ENCODE measurements at regions not wholly inside any gene's neighbourhood (a gene's known extent, or its start where the extent isn't known, plus 50 kb on each side); places are given as distances from the start of the nearest gene placed in this dataset.
A peak's percentile ranks its signal among the peaks of the same experiment; 100 is the strongest.

DNA sequence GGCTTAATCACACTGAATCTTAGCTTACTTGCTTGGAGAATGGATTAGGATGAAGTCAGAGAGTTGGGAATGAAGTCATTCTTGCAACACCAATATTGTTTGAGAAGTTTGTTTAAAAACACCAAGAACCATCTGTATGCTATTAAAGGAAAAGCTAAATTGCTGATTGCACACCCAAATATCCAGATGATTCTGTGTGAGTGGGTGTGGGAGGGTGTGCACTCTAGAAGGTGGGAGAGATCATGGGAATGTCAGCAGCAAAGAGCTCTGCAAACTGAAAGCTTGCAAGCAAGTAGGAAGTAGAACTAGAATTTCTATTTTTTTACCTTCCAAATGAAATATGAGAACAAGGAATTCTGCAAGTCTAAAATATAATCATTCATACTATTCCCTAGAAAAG, 364.9 kb downstream of the NR2F2 start:
- Histone ChIP-seq H3K27me3 (ENCODE audit: control insufficient read depth, insufficient read depth, low read length) (peaks cover 9% of the 10 kb centered on the region), H3K4me1 (ENCODE audit: control insufficient read depth, insufficient read depth, low read length) (no peaks in the 10 kb centered on the region), H3K27ac (ENCODE audit: low read depth, low read length) (no peak overlapping the region)

DNA sequence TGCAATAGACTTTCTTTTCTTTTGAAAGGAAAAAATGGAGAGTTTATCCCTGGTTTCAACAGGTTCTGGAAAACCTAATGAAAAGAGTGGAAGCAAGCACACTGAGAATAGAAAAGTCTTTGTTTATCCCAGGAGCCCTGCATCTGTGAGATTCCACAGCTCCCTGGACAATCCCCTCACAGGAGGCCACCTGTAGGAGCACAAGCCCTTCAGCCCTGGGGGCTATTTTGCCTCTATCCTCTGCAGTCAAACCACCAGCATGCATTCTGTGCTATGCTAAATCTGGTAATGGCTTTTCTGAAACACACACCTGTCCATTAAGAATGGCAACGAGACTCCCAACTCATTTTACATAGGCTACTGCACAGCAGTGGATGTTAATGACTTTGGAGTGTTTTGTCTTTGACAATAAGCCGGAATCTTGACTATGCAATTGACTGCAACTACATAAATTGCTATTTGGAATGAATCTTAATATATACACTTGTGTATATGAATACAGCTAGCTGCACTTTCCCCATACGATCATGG, 369.4 kb downstream of the NR2F2 start:
- no CpG with 5 or more reads among the region's 3 CpGs for WGBS (ENCODE audit: insufficient coverage)
- Histone ChIP-seq H3K9me3 (ENCODE audit: control insufficient read depth, insufficient read depth, low read length) (no peaks in the 10 kb centered on the region), H3K4me3 (ENCODE audit: low read depth, low read length) (no peak overlapping the region), H3K36me3 (ENCODE audit: control insufficient read depth, insufficient read depth, low read length) (no peaks in the 10 kb centered on the region), H3K4me1 (ENCODE audit: control insufficient read depth, insufficient read depth, low read length) (no peaks in the 10 kb centered on the region), H3K27ac (ENCODE audit: low read depth, low read length) (no peak overlapping the region), H3K27me3 (ENCODE audit: control insufficient read depth, insufficient read depth, low read length) (peaks cover 30% of the 10 kb centered on the region)
- no peak for DNase-seq (ENCODE audit: low read depth in 4 of 6, low spot score in 6 of 6)

More for the DNA sequence above, 364.9 kb downstream of the NR2F2 start:
- H3K9me3 ChIP-seq (ENCODE audit: control insufficient read depth, insufficient read depth, low read length): no peaks in the 10 kb centered on the region
- no peak for DNase-seq (ENCODE audit: low read depth in 4 of 6, low spot score in 6 of 6)
- H3K4me3 ChIP-seq (ENCODE audit: low read depth, low read length): no peak overlapping the region
- no peaks in the 10 kb centered on the region for H3K36me3 ChIP-seq (ENCODE audit: control insufficient read depth, insufficient read depth, low read length)

DNA sequence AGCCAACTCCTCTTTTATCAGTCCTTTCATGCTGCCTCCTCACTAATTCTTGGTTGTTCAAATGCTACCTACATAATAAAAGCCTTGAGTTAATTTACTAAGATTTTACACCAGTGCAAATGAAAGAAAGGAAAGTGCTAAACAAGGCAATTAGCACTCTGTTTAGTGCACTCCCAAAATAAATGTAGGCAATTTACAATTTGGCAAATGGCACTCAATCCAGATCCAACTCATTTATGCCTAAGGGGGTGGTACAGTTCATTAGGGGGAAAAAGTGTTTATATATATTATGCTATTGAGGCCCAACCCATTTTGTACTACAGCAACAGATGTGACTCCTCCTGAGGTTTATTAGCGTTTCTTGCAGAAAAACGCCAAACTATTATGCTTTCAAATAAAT, 370.1 kb downstream of the NR2F2 start:
- no peaks in the 10 kb centered on the region for H3K9me3 ChIP-seq (ENCODE audit: control insufficient read depth, insufficient read depth, low read length)
- H3K27ac ChIP-seq (ENCODE audit: low read depth, low read length): no peak overlapping the region
- no peak overlapping the region for H3K4me3 ChIP-seq (ENCODE audit: low read depth, low read length)
- peak in 2 of 6 donors; percentile 61 to 87 for DNase-seq (ENCODE audit: low read depth in 4 of 6, low spot score in 6 of 6)
- no peaks in the 10 kb centered on the region for H3K4me1 ChIP-seq (ENCODE audit: control insufficient read depth, insufficient read depth, low read length)
- peaks cover 34% of the 10 kb centered on the region for H3K27me3 ChIP-seq (ENCODE audit: control insufficient read depth, insufficient read depth, low read length)
- H3K36me3 ChIP-seq (ENCODE audit: control insufficient read depth, insufficient read depth, low read length): no peaks in the 10 kb centered on the region
- WGBS (ENCODE audit: insufficient coverage): 60% methylated on average over 1 of the region's 2 CpGs

DNA sequence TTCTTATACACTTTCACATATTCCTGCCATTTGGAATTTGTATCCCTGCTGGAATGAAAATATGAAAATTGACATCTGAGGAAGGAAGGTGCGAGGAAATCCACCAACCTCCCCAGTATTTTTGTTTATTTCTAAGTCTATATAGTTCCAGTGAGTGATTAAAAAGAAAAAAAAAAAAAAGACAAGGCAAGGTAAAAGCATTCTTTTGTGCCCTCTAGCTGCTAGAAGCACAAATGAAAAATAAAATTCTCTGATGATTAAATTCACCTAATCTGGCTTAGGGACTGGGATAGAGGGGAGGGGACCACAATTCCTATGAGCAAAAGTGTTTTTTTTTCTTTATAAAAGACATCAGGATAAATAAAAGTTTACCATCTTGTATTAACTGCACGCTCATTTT, 370.9 kb downstream of the NR2F2 start:
- Histone ChIP-seq H3K27ac (ENCODE audit: low read depth, low read length) (no peak overlapping the region), H3K36me3 (ENCODE audit: control insufficient read depth, insufficient read depth, low read length) (no peaks in the 10 kb centered on the region), H3K4me1 (ENCODE audit: control insufficient read depth, insufficient read depth, low read length) (no peaks in the 10 kb centered on the region), H3K9me3 (ENCODE audit: control insufficient read depth, insufficient read depth, low read length) (no peaks in the 10 kb centered on the region), H3K4me3 (ENCODE audit: low read depth, low read length) (no peak overlapping the region), H3K27me3 (ENCODE audit: control insufficient read depth, insufficient read depth, low read length) (peaks cover 34% of the 10 kb centered on the region)
- DNase-seq (ENCODE audit: low read depth in 4 of 6, low spot score in 6 of 6): peak in 2 of 6 donors; percentile 3 to 50
- no CpG with 5 or more reads among the region's 2 CpGs for WGBS (ENCODE audit: insufficient coverage)

DNA sequence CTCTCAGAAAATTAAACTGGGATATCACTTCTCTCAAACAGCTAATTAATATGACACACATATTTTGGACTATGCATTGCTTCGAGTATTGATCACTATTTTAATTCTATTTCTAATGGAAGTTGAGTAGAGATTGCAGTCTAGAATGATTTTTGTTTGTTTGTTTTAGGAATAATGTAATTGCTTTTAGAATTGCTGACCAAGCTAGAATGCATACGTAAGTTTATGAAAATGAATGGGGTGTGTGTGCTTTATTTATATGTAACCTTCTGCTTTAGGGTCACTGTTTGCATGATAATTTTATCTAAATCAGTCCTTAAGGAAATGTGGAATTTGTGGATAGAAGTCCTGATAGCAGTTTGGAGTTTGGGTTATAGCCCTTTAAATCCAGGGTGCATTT, 371.4 kb downstream of the NR2F2 start:
- Histone ChIP-seq H3K27ac (ENCODE audit: low read depth, low read length) (no peak overlapping the region), H3K4me1 (ENCODE audit: control insufficient read depth, insufficient read depth, low read length) (no peaks in the 10 kb centered on the region), H3K27me3 (ENCODE audit: control insufficient read depth, insufficient read depth, low read length) (peaks cover 37% of the 10 kb centered on the region), H3K4me3 (ENCODE audit: low read depth, low read length) (no peak overlapping the region), H3K9me3 (ENCODE audit: control insufficient read depth, insufficient read depth, low read length) (no peaks in the 10 kb centered on the region), H3K36me3 (ENCODE audit: control insufficient read depth, insufficient read depth, low read length) (no peaks in the 10 kb centered on the region)
- no peak for DNase-seq (ENCODE audit: low read depth in 4 of 6, low spot score in 6 of 6)
- WGBS (ENCODE audit: insufficient coverage): 60% methylated on average over 1 of the region's 2 CpGs

DNA sequence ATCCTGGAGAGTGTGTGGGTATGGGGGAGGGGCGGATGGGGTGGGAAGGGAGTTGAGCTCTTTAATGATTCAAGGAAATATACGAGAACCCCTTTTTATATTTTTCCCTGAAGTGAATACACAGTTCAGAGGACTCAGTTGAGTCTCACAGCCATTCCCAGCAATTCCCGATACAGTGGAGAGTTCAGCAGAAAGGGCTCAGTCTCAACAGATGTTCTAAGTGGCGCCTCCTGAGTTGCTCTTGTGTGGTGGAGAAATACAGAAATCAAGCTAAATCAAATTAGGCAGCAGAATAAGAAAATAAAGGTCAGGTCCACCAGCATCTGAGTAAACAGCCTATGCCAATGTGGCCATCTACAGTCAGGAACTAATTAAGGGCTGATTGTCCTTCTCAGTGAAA, 372.1 kb downstream of the NR2F2 start:
- peaks cover 41% of the 10 kb centered on the region for H3K27me3 ChIP-seq (ENCODE audit: control insufficient read depth, insufficient read depth, low read length)
- no peaks in the 10 kb centered on the region for H3K9me3 ChIP-seq (ENCODE audit: control insufficient read depth, insufficient read depth, low read length)
- 50% methylated on average over 1 of the region's 4 CpGs for WGBS (ENCODE audit: insufficient coverage)
- H3K27ac ChIP-seq (ENCODE audit: low read depth, low read length): no peak overlapping the region
- DNase-seq (ENCODE audit: low read depth in 4 of 6, low spot score in 6 of 6): peak in 2 of 6 donors; percentile 30 to 32
- no peak overlapping the region for H3K4me3 ChIP-seq (ENCODE audit: low read depth, low read length)
- H3K36me3 ChIP-seq (ENCODE audit: control insufficient read depth, insufficient read depth, low read length): no peaks in the 10 kb centered on the region
- no peaks in the 10 kb centered on the region for H3K4me1 ChIP-seq (ENCODE audit: control insufficient read depth, insufficient read depth, low read length)

DNA sequence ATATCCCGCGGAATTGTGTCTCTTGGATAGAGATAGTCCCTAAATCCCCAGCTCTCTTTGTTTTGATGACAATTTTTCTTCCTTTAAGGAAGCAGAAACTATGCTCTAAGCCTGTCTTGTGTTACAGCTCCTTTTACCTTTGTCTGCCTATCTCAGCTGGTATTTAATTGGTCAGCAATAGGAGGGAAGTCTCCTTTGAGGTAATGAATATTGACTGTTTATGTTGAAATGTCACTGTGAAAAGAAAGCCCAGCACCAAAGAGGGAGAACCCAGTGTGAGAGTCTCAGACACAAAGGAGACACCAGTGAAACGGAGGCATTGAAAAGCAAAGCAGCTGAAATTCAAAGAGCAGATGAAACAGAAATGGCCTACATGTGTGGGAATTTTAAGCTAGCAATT, 372.6 kb downstream of the NR2F2 start:
- H3K4me1 ChIP-seq (ENCODE audit: control insufficient read depth, insufficient read depth, low read length): no peaks in the 10 kb centered on the region
- peak in 2 of 6 donors; percentile 24 to 32 for DNase-seq (ENCODE audit: low read depth in 4 of 6, low spot score in 6 of 6)
- no peak overlapping the region for H3K4me3 ChIP-seq (ENCODE audit: low read depth, low read length)
- peak overlapping the region; percentile 45 for H3K27ac ChIP-seq (ENCODE audit: low read depth, low read length)
- 29% methylated on average over 1 of the region's 3 CpGs for WGBS (ENCODE audit: insufficient coverage)
- H3K27me3 ChIP-seq (ENCODE audit: control insufficient read depth, insufficient read depth, low read length): peaks cover 39% of the 10 kb centered on the region
- H3K36me3 ChIP-seq (ENCODE audit: control insufficient read depth, insufficient read depth, low read length): no peaks in the 10 kb centered on the region
- H3K9me3 ChIP-seq (ENCODE audit: control insufficient read depth, insufficient read depth, low read length): no peaks in the 10 kb centered on the region

DNA sequence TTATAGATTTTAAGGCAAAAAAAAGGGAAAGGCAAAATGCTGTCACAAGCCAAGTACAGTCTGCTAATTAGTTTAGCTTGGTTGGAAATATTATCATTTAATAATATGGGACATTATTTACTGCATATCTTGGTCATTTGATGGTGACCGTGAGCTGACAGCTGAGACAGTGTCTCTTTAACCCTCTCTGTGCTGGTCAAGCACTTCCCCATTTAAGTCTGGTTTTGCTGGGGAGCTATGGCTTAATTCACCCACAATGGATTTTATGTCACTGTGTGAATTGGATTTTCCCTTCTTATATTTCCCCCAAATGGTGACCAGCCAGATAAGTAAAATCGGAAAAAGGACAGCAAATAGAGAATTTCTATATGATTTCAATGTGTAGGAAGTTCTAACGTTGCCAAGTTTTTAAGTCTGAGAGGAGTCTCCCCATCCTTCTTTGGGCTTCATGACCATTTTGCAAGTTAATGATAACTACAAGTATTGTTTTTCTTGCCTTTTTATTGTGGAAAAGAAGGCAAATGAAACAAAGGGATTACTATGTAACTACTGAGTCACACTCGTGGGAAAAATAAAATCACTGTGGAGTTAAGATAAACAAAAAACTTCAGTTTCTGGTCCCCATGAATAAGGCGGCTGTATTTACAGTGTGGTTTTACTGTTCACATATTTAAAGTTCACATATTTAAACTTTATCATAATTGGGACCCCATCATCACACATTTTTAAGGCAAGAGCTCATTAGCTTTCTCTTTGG, 373.5 kb downstream of the NR2F2 start:
- H3K27ac ChIP-seq (ENCODE audit: low read depth, low read length): no peak overlapping the region
- no peaks in the 10 kb centered on the region for H3K9me3 ChIP-seq (ENCODE audit: control insufficient read depth, insufficient read depth, low read length)
- no peak overlapping the region for H3K4me3 ChIP-seq (ENCODE audit: low read depth, low read length)
- peak in 1 of 6 donors; percentile 13 for DNase-seq (ENCODE audit: low read depth in 4 of 6, low spot score in 6 of 6)
- no peaks in the 10 kb centered on the region for H3K4me1 ChIP-seq (ENCODE audit: control insufficient read depth, insufficient read depth, low read length)
- peaks cover 42% of the 10 kb centered on the region for H3K27me3 ChIP-seq (ENCODE audit: control insufficient read depth, insufficient read depth, low read length)
- H3K36me3 ChIP-seq (ENCODE audit: control insufficient read depth, insufficient read depth, low read length): no peaks in the 10 kb centered on the region
- WGBS (ENCODE audit: insufficient coverage): 40% methylated on average over 1 of the region's 5 CpGs

DNA sequence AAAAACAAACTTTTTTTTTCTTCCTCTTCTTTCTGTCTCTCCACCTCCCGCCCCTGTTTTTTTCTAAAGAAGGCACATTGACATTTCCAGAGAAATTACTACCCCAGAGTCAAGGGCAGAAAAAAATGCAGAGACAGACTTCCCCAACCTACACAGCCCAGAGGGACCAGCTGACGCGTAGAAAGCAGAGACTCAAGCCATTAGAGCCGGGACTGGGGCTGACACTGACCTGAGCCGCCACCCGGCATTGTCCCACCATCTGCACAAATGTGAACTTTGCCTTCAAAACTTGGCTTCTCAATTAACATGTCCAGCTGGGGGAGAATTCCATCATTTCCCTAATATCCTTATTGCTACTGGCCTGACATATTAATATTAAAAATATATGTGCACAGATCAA, 385.6 kb downstream of the NR2F2 start:
- DNase-seq (ENCODE audit: low read depth in 4 of 6, low spot score in 6 of 6): no peak

DNA sequence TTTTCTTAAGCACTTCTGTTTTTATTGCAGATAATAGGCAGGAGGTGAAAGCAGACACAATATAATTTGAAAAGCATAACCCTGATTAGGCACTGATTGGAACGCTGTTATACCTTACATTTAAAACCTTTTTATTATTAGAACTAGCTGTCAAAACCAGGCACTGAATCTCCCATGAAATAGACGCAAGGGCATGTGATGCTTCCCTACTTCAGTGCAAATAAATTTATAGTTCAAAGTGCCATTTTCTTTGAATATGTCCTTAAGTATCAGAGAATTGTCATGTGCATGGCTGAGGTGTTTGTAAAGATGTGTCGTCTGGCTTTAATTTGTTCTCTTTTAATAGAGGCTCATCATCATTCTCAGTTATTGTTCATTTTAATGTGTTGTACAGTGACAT, 386.0 kb downstream of the NR2F2 start:
- H3K9me3 ChIP-seq (ENCODE audit: control insufficient read depth, insufficient read depth, low read length): no peaks in the 10 kb centered on the region
- peaks cover 15% of the 10 kb centered on the region for H3K27me3 ChIP-seq (ENCODE audit: control insufficient read depth, insufficient read depth, low read length)
- 80% methylated on average over 1 of the region's 3 CpGs for WGBS (ENCODE audit: insufficient coverage)
- H3K4me1 ChIP-seq (ENCODE audit: control insufficient read depth, insufficient read depth, low read length): no peaks in the 10 kb centered on the region
- H3K4me3 ChIP-seq (ENCODE audit: low read depth, low read length): no peak overlapping the region
- no peak for DNase-seq (ENCODE audit: low read depth in 4 of 6, low spot score in 6 of 6)
- no peaks in the 10 kb centered on the region for H3K36me3 ChIP-seq (ENCODE audit: control insufficient read depth, insufficient read depth, low read length)
- no peak overlapping the region for H3K27ac ChIP-seq (ENCODE audit: low read depth, low read length)

More for the DNA sequence above, 385.6 kb downstream of the NR2F2 start:
- Histone ChIP-seq H3K27me3 (ENCODE audit: control insufficient read depth, insufficient read depth, low read length) (peaks cover 16% of the 10 kb centered on the region), H3K4me1 (ENCODE audit: control insufficient read depth, insufficient read depth, low read length) (no peaks in the 10 kb centered on the region), H3K27ac (ENCODE audit: low read depth, low read length) (no peak overlapping the region), H3K36me3 (ENCODE audit: control insufficient read depth, insufficient read depth, low read length) (no peaks in the 10 kb centered on the region), H3K4me3 (ENCODE audit: low read depth, low read length) (no peak overlapping the region), H3K9me3 (ENCODE audit: control insufficient read depth, insufficient read depth, low read length) (no peaks in the 10 kb centered on the region)
- 86% methylated on average over 3 of the region's 6 CpGs for WGBS (ENCODE audit: insufficient coverage)

Measured in spinal cord (tissue), 9 donors.